HG03139 (cell line): ENCODE measurements at regions not wholly inside any gene's neighbourhood (a gene's known extent, or its start where the extent isn't known, plus 50 kb on each side); places are given as distances from the start of the nearest gene placed in this dataset.
"Not testable (repeated sequence)": the region's sequence is repeated elsewhere in the genome, so short reads cannot be mapped to it uniquely, and the experiment has no call there.

Source experiments
- ATAC-seq: cut with Tn5 transposase; IDR thresholded peaks from one replicate; pipeline ENCODE4 v1.9.1; 2021; ENCODE audit not compliant: unreplicated experiment

GRCh38 chr16:73108195-73108963, 60.5 kb upstream of the ZFHX3 start:
- no peak for ATAC-seq

- no peak for ATAC-seq
These were observed 59.4 kb upstream of the ZFHX3 start for GRCh38 chr16:73107371-73107770.

- no peak for ATAC-seq
These were observed 58.6 kb upstream of the ZFHX3 start for GRCh38 chr16:73106329-73107034.

GRCh38 chr16:73101568-73101967, 53.6 kb upstream of the ZFHX3 start:
- no peak for ATAC-seq

GRCh38 chr16:73099601-73100000, 51.7 kb upstream of the ZFHX3 start:
- not testable (repeated sequence) for ATAC-seq
